ENCODE measurements at regions not wholly inside any gene's neighbourhood (a gene's known extent, or its start where the extent isn't known, plus 50 kb on each side); places are given as distances from the start of the nearest gene placed in this dataset.

- ATAC-seq (ENCODE audit: poor library complexity) (no peak), DNase-seq (no peak)
- Histone ChIP-seq H3K36me3 (ENCODE audit: insufficient read depth, low read length) (no peaks in the 10 kb centered on the region), H3K27ac (ENCODE audit: low read depth in 1 of 2, low read length in 2 of 2) (no peak overlapping the region), H3K9me3 (ENCODE audit: control insufficient read depth in 1 of 2, insufficient read depth in 1 of 2, low read length in 2 of 2) (no peaks in the 10 kb centered on the region), H3K4me3 (ENCODE audit: low read length) (no peak overlapping the region), H3K27me3 (ENCODE audit: control insufficient read depth in 1 of 2, insufficient read depth in 2 of 2, low read length in 2 of 2) (peaks cover 25 to 29% of the 10 kb centered on the region in 2 experiments), H3K4me1 (ENCODE audit: insufficient read depth, low read length) (no peaks in the 10 kb centered on the region)
- POLR2A ChIA-PET = no interaction called here
- CTCF ChIA-PET = no interaction called here
- H3K4me3 Mint-ChIP-seq = no peak overlapping the region
- H3K9me3 Mint-ChIP-seq = no peaks in the 10 kb centered on the region
- TF ChIP-seq CTCF (IDR thresholded peaks at IDR 0.05) = no peak
- no peaks in the 10 kb centered on the region for H3K36me3 Mint-ChIP-seq (ENCODE audit: low read depth)
- H3K4me1 Mint-ChIP-seq (ENCODE audit: low read depth) = no peaks in the 10 kb centered on the region
- no peak overlapping the region for H3K27ac Mint-ChIP-seq
- intact Hi-C loops (cut with DNase I, micrococcal nuclease) = no loop called here
- peaks cover 63% of the 10 kb centered on the region for H3K27me3 Mint-ChIP-seq
These were observed 49.9 kb upstream of the LAPTM5 start for GRCh38 chr1:30807318-30808066.
